Neutrophil (primary cell): ENCODE measurements at regions not wholly inside any gene's neighbourhood (a gene's known extent, or its start where the extent isn't known, plus 50 kb on each side); places are given as distances from the start of the nearest gene placed in this dataset.
"Not testable (repeated sequence)": the region's sequence is repeated elsewhere in the genome, so short reads cannot be mapped to it uniquely, and the experiment has no call there.

Source experiments
- H3K27ac ChIP-seq: fragments of 200-600 bp; sonication (generic); 2 replicates; pipeline ENCODE4 v1.5.1; 2016; ENCODE audit warnings: mild to moderate bottlenecking, moderate library complexity
- H3K27me3 ChIP-seq: fragments of 200-600 bp; sonication (generic); 2 replicates; pipeline ENCODE4 v1.6.0; 2016; ENCODE audit warnings: mild to moderate bottlenecking
- H3K36me3 ChIP-seq: fragments of 200-600 bp; sonication (generic); 2 replicates; pipeline ENCODE4 v1.5.1; 2017
- H3K4me1 ChIP-seq, 2 experiments: fragments of 200-600 bp in 1 of 2; sonication (generic) in 1 of 2; 1 replicate in 1 of 2; 2 replicates in 1 of 2; pipeline versions ENCODE4 v1.5.1 to v1.6.1; 2013 to 2016; ENCODE audit warnings: low read depth in 1 of 2, low read length in 1 of 2, mild to moderate bottlenecking in 1 of 2, moderate library complexity in 1 of 2; ENCODE audit not compliant: control insufficient read depth in 1 of 2, insufficient read depth in 1 of 2
- H3K4me3 ChIP-seq, 2 experiments: fragments of 200-600 bp in 1 of 2; sonication (generic) in 1 of 2; 1 replicate in 1 of 2; 2 replicates in 1 of 2; pipeline ENCODE4 v1.5.1; 2013 to 2016; ENCODE audit warnings: low read depth in 1 of 2, low read length in 1 of 2, mild to moderate bottlenecking in 1 of 2, moderate library complexity in 1 of 2
- H3K9me3 ChIP-seq: fragments of 200-600 bp; sonication (generic); 2 replicates; pipeline ENCODE4 v1.5.1; 2016
- CTCF ChIP-seq: fragments of 200-600 bp; sonication (generic); IDR thresholded peaks from 2 replicates; pipeline ENCODE4 v1.5.1; 2016; ENCODE audit warnings: antibody characterized with exemption

GRCh38 chr16:48030926-48031325 is 124.9 kb downstream of the ABCC12 start:
- no peak overlapping the region for H3K27ac ChIP-seq
- no peaks in the 10 kb centered on the region for H3K9me3 ChIP-seq
- H3K4me1 ChIP-seq: no peaks in the 10 kb centered on the region
- H3K4me3 ChIP-seq: no peak overlapping the region
- TF ChIP-seq CTCF: no peak
- H3K36me3 ChIP-seq: no peaks in the 10 kb centered on the region
- H3K27me3 ChIP-seq: no peaks in the 10 kb centered on the region

GRCh38 chr16:48029768-48030167 is 126.0 kb downstream of the ABCC12 start:
- no peak overlapping the region for H3K4me3 ChIP-seq
- H3K36me3 ChIP-seq: no peaks in the 10 kb centered on the region
- no peaks in the 10 kb centered on the region for H3K9me3 ChIP-seq
- no peak overlapping the region for H3K27ac ChIP-seq
- no peak for TF ChIP-seq CTCF
- H3K27me3 ChIP-seq: no peaks in the 10 kb centered on the region
- no peaks in the 10 kb centered on the region for H3K4me1 ChIP-seq

- Histone ChIP-seq H3K27ac (no peak overlapping the region), H3K27me3 (no peaks in the 10 kb centered on the region), H3K36me3 (no peaks in the 10 kb centered on the region), H3K9me3 (no peaks in the 10 kb centered on the region), H3K4me1 (no peaks in the 10 kb centered on the region), H3K4me3 (no peak overlapping the region)
- TF ChIP-seq CTCF: no peak
These were observed 130.4 kb downstream of the ABCC12 start for GRCh38 chr16:48025359-48025758.

- Histone ChIP-seq H3K36me3 (no peaks in the 10 kb centered on the region), H3K27me3 (no peaks in the 10 kb centered on the region), H3K4me1 (no peaks in the 10 kb centered on the region), H3K9me3 (no peaks in the 10 kb centered on the region), H3K4me3 (no peak overlapping the region), H3K27ac (no peak overlapping the region)
- no peak for TF ChIP-seq CTCF
These were observed 131.8 kb downstream of the ABCC12 start for GRCh38 chr16:48024042-48024441.

- Histone ChIP-seq H3K4me1 (no peaks in the 10 kb centered on the region), H3K9me3 (no peaks in the 10 kb centered on the region), H3K4me3 (no peak overlapping the region), H3K27ac (no peak overlapping the region), H3K36me3 (no peaks in the 10 kb centered on the region), H3K27me3 (no peaks in the 10 kb centered on the region)
- no peak for TF ChIP-seq CTCF
These were observed 133.3 kb downstream of the ABCC12 start for GRCh38 chr16:48022496-48022895.

- H3K36me3 ChIP-seq, H3K9me3 ChIP-seq, H3K4me1 ChIP-seq, H3K4me3 ChIP-seq, H3K27me3 ChIP-seq, H3K27ac ChIP-seq: not testable (repeated sequence)
These were observed 135.2 kb downstream of the ABCC12 start for GRCh38 chr16:48020617-48021016.
